GM21526 (cell line): ENCODE measurements at regions not wholly inside any gene's neighbourhood (a gene's known extent, or its start where the extent isn't known, plus 50 kb on each side); places are given as distances from the start of the nearest gene placed in this dataset.
"Not testable (repeated sequence)": the region's sequence is repeated elsewhere in the genome, so short reads cannot be mapped to it uniquely, and the experiment has no call there.

Experiments used
- ATAC-seq: cut with Tn5 transposase; IDR thresholded peaks from one replicate; pipeline ENCODE4 v1.9.1; 2021; ENCODE audit warnings: moderate library complexity; ENCODE audit not compliant: unreplicated experiment, low FRiP score

DNA sequence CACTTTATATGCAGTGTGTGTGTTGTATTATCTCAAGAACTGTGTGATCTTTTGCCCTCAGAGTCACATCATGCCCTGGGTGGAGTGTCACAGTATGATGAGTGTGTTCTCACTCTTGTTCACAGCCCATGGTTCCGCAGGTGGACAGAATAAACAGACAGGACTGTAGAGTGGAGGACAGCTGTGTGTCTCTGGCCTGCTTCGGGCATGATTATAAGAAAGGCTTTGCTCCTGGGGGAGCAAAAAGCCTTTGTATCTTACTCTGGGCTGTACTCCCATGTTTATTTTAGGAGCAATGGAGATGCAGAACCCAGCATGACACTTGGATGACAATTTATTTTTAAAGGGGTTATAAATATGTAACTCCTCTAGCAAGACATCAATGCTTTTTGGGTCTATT, 371.7 kb upstream of the MEX3C start:
- ATAC-seq, result no peak

DNA sequence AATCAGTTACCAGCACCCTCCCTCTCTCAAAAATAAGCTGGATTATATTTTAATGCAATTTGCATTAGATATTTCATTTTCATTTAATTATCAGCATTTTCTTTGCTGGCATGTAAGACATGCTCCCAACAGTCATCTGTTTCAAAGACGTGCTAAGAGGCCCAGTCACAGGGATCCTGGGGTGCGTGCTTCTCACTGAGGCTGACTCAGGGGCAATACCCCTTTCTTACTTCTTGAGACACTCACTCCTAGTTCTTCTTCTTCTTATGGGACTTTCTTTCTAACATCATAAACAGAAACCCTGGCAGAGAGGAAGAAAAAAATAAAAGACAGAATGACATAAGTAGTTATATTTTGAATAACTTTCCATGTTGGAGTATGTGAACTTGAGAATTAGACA, 372.1 kb upstream of the MEX3C start:
- no peak for ATAC-seq

DNA sequence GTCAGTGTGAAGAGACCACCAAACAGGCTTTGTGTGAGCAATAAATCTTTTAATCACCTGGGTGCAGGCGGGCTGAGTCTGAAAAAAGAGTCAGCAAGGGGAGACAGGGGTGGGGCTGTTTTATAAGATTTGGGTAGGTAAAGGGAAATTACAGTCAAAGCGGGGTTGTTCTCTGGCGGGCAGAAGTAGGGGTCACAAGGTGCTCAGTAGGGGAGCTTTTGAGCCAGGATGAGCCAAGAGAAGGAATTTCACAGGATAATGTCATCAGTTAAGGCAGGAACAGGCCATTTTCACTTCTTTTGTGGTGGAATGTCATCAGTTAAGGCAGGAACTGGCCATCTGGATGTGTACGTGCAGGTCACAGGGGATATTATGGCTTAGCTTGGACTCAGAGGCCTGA, 372.6 kb upstream of the MEX3C start:
- not testable (repeated sequence) for ATAC-seq

DNA sequence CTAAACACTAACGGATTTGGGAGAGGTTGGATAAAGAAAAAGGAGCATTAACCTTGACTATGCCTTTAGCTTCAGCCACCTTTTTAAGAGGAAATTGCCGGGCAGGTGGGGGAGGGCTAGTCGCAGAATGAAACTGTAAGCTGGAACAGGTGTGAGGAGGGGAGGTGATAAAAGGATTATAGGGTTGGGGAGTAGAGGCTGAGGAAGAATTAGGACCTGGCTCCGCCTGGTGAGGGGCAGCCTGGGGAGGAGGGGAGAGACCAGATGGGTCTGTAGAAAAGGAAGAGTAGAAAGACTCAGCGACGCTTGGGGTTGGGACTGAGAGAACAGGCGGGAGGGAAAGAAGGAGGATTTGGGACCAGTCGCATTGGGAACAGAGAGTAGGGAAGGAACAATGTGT, 376.4 kb upstream of the MEX3C start:
- ATAC-seq, result not testable (repeated sequence)

DNA sequence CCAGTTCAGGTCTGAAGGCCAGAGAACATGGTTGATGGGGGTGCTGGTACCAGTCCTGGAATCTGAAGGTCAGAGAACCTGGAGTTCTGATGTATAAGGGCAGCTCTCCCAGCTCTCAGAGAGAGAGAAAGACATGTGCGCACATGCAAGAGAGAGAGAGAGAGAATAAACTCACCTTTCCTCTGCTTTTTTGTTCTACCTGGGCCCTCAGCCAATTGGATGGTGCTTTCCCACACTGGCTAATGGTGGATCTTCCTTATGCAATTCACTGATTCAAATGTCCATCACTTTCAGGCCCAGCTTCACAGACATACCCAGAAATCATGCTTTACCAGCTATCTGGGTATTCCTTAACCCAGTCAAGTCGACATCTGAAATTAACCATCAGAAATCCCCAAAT, 377.7 kb upstream of the MEX3C start:
- no peak for ATAC-seq

DNA sequence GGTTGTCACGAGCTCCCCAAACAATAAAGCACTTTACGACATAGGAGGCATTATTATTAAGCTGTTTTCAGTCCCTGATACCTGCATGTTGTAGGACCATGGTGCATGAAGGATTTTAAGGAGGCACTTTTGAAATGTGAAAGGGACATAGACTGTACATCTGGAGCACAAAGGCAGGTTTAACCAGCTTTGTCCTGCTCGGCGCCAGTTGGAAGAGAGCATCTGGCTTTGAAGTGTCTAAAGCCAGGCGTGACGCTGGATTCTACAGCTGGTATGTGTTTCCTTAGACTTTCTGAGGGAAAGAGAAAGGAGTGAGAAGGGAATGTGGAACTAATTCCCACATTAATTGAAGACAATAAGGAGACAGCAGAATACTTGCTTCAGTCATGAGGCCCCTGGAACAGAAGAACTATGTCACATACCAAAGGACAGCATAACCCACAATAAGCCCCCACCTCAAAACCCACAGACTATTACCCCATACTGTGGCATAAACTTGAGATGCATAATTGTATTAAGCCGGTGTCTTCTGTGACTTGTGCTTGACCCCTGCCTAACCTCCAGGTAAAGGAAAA, 381.0 kb upstream of the MEX3C start:
- no peak for ATAC-seq

DNA sequence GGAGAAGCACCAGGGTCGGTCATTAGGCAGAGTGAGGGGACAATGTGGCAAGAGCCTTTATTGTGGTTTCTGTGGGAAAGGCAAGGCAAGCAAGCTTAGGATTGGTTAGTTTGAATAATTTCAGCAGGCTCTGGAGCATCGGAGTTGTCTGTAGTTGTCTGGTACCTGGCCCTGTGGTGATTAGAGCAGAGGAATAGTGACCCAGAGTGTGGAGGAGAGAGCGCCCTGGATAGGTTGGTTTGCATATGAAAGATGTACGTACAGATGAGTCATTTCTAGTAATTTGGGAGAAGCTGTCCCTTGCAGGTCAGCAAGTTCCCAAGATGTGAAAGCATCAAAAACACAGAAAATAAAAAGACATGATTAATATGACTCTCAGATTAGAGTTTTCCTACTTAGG, 383.1 kb upstream of the MEX3C start:
- ATAC-seq, result no peak

DNA sequence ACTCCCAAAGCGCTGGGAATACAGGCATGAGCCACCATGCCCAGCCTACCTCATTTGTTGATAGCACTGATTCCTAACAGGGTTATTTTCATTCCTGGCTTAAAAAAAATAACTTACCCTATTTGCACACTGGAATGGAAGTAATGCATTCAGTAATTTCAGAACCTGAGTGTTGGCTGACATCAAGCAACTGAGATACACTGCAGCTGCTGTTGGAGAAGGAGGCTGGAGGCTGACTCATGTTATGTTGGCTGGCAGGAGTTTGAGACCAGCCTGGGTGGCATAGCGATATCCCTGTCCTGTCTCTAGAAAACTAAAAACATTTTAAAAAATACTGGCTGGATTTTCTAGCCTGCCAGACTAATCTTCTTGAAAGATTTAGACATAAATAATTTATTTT, 385.1 kb upstream of the MEX3C start:
- ATAC-seq, result no peak

DNA sequence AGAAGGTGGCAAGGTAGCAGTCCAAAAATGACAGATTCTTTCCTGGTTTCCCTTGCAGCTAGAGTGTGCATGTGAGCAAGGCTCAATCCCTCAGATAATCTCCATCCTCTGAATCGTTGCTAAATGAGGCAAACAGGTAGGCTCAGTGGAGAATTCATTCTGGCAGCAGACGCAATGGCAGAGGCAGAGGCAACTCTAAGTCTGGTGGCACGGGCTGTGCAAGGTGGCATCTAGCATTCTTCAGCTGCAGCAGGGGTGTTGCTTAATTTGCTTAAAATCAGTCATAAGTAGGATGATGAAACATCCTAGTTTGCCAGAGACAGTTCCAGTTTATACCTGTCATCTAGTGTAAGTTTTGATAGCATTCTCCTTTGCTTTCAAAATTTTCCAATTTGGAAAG, 391.1 kb upstream of the MEX3C start:
- ATAC-seq, result no peak

DNA sequence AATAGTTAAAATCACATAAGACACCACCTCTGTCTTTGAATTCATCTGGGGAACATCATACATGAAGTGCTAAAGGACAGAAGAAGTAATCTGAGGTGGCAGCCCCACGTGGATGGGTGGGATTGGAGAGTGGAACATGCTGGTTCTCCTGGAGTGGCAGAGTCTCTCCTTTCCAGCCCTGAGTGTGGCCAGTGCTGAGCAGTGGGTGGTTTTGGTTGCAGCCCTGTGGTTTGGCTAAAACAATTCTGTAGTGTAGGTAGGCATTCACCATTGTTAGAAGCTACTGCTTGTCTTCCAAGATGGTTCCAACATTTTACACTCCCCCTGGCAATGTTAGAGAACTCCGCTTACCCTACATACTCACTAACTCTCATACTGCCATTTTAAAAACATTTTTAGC, 396.4 kb upstream of the MEX3C start:
- ATAC-seq, result no peak

DNA sequence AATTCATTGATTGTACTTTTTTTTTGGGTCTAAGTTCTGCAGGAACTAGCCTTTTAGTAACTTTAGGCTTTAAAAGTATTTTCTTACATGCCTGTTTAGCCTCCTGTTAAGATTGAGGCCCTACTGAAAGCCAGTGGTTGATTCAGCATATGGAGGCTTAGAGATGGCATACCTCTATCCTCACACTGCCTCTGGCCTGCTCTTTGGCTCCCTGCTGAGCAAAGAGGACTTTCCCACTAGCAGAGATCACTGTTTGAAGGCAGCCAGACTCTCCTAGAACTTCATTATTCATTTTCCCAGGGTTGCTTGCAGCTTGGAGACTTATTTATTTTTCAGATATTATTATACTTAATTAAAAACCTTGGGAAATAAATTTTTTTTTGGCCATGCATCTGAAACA, 405.6 kb upstream of the MEX3C start:
- no peak for ATAC-seq

DNA sequence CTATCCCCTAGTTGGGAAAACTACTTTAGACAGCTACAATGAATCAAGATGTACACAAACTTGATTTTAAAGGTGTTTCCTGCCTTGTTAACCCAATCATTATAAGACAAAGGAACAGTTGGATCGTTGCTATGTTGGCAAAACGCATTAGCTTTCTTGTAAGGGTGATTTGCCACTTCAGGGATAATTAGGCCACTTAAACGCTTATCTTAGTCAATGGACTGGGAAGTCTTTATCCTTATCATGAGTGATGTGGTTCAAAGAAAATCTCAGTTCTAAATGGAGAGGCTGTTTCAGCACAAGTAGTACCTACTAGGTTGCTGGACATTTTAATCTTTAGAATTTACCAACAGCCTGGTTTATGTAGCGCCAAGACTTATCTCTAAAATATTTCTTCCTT, 406.1 kb upstream of the MEX3C start:
- no peak for ATAC-seq

DNA sequence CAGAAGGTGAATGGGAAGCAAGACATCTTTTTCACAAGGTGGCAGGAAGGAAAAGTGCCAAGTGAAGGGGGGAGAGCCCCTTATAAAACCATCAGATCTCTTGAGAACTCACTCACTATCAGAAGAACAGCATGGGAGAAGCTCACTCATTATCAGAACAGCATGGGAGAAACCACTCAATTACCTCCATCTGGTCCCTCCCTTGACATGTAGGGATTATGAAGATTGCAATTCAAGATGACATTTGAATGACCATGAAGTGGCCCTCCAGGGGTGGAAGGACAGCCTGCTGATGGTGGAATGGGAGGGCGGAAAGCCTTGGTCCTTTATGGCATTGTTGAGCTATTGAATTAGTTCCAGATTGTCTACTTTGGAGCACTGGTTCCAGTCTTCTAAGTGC, 413.0 kb upstream of the MEX3C start:
- no peak for ATAC-seq

DNA sequence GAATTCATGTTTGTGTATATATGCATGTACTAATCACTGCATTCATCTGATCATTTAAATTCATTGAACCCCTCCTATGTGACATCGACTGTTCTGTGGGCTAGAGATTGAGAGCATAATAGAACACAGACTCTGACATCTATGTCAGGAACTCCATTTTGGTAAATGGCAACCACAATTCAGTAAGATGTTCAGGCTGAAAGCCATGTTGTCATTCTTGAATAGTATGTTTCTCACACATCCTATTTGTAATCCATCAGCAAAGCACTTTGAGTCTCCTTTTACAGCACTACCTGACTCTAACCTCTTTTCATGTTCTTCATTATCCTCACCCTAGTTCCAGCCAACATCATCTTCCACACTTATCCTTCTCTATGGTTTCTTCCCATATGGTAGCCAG, 413.8 kb upstream of the MEX3C start:
- ATAC-seq, result no peak

DNA sequence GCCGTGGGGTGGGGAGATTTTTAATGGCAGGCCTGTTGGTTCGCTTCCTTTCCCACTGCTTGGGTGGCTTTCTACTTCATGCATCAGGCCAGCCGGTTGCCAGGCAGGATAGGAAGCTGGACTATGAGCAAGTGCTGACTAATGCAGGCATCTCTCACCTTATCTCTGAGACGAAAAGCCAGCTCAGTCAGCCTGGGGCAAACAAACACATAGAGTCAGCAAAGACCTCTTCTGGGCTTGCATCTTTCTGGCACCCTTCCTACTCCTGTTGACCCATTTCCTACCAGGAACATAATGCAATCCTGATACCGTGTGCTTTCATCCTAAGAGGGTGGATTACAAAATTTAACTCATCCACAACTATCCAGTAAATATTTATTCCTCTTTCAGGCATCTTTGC, 416.6 kb upstream of the MEX3C start:
- ATAC-seq, result no peak

DNA sequence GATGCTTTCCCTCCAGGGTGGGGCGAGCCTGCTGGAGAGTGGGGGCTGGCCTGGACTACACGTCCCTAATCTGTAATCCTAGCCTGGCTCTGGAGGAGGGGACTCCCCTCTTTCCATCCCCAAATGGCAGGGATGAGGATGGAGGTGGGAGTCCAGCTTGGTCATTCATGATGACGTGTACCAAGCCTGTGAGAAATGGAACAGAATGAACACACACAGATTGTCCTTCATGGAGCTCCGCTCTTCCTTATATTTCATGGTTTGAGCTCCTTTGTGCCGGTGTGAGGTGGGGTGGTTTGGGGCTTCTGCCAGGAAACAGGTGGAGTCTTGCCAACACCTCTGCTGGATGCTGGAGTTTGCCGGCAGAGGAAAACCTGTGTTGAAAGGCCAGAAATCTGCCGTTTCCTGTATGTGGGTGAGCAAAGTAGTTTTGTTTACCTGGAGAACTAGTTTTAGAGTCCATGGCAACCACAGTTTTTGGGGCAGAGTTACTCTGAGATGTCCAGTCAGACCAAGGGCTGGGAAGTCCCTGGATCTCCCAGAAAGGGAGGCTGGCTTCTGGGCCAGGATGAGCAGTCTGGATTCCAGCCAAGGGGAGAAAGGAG, 417.6 kb upstream of the MEX3C start:
- ATAC-seq, result no peak

DNA sequence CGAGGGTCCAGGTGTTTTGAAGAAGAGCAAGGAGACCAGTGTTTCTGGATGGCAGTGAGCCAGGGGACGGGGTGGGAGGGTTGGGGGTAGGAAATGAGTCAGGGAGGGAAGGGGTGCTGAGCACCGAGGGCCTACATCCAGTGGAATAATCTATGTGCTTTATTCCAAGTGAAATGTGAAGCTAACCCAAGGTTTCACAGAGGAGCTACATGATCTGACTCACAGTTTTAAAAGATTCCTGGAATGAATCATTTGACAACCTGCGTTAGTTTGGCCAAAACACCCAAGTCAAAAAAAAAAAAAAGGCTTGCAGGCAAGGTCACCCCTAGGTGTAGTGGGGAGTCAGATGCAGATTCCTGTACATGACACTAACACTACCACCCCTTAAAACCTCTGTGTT, 419.7 kb upstream of the MEX3C start:
- ATAC-seq, result no peak

DNA sequence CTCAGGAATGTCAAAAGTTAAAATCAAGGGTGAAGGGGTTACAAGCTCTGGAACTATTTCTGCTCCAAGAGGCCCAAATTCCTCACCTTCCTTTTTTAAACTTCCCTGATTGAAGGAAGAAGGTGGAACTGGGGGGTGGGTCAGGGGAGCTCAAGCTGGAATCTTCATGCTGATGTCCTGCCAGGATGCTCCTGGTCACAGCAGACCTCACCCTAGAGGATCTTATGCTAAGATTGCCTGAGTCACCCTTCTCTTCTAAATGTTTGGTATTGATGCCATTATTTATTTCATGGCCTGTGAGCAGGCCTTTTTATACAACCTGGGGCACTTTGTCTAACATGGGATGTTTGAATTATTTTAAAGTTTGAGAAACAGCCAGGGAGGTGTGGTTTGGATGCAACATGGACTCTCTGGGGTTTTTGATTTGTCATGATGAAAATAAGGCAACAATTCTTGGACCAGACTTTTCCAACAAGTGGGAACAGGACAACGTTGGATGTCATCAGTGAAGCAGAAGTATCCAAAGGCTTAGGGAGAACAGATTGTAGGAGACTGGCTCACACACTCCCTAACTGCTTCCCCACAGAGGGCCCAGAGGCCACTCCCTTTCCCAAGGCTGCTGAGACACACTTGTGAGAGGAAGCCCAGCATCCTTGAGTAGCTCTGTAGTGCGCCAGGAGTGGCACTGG, 420.2 kb upstream of the MEX3C start:
- ATAC-seq, result no peak

DNA sequence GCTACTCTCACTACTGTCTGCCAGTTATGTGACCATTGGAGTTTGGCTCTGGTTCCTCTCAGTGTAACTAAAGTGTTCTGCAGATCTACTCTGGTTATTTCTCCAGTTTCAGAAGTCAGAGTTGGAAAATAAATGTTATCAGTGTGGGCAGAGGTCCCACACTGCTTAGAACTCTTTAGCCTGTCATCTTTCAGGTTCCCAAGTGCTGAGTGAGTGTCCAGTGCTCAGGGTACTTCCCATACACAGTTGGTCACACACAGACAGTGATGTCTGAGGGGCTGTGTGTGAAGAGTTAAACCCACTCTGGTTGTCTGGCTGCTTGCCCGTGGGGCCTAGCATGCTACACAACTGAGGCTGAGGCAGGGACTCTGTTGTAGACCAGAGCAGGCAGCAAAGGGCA, 421.8 kb upstream of the MEX3C start:
- no peak for ATAC-seq

DNA sequence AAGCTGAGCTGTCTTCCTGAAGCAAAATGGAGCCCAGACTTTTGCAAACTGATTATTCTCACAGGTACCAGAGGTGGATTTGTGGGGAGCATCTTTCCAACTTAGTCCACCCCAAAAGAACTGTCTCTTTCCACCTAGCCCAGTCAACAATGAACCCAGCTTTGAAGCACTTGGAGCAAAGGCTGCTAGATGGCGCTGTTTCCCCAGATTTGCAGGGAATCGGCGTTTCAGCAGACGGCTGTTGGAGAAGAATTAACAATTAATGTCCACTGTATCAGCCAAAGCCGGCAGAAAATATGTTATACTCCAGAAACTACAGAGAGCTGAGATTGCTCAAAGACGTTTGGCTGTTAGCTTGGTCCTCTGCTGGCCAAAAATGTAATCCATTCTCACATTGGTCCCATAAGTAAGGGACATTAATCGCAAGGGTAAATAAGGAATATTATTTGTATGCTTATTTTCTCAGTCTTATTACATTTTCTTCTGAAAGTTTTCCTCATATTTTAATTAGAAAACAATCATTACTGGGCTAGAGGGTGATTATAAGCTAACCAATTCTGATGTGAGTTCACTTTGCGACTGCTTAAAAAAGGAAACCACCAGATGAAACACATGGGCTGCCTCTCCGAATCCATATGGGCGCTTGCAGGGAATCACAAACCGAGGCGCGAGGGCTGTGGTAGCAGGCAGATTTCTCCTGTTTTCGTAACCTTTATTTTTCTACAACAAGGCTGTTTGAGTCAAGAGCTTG, 423.8 kb upstream of the MEX3C start:
- peak; percentile 67 for ATAC-seq

DNA sequence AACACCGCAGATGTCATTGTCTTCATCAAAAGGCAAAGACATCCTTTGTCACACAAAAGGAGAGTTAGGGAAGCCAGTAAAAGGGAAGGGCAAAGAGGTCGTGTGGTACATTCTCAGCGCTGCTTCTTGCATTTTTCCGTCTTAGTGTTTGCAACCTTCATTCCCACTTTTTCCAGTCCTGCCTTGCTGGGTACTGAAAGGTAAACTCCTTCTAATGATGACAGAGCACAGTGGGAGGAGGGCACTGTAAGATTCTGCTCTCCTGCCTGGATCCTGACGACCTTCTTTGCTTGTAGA, 424.3 kb upstream of the MEX3C start:
- no peak for ATAC-seq

DNA sequence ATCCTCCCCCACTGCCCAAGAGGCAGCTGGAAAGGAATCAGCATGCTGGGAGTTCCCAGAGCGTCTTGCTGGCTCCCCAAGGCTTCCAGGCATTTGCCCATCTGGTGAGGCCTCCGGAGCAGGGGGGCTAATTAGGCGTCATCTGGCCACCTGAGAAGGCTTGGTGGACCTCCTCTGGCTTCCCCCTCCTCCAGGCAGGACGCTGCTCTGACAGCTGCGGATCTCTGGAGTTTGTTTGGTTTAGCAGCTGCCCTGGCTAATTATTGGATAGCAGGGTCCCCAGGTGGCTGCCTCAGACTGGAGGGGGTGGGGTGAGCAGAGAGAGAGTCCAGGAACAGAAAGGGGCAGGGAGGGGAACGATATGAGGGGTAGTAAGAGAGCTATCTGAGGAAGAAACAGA, 425.2 kb upstream of the MEX3C start:
- ATAC-seq, result no peak
